LHCN-M2 (cell line): ENCODE measurements at regions not wholly inside any gene's neighbourhood (a gene's known extent, or its start where the extent isn't known, plus 50 kb on each side); places are given as distances from the start of the nearest gene placed in this dataset.

Experiments used
- DNase-seq: peaks from one replicate; pipeline ENCODE4 v3.0.0-alpha.2; 2012; ENCODE audit warnings: low read depth

DNA sequence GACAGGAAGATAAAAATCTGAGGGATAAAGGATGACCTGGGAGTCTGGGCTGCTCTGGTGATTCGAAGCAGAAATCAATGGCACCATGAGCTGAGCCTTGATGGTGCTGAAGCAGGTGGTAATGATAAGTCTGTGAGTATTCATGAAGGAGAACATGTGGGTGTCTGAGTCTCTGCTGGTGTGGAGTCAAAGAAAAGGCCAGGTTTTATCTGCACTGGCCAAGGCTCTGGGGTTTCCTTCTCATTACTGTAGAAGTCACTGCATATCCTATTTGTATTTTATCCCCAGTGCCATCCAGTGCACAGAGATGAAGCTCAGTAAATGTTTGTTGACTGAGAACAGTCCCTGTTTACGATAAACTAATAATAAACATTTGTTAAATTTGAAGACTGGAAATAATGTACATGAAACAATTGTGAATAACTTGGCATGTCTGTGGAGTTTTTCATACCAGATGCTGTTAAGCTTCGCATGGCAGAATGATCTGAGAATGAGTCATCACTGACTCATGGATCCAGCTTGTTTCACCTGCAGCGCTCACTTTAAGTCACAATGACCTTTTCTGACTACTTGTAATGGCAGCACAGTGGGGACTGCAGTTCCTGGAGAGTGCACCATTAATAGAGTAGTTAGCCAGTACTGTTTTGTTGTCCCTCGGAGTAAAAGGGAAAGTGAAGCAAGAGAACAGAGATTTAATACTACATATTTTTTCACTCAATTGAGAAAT lies 538.5 kb downstream of the HTR7 start:
- DNase-seq, result peak; percentile 75

DNA sequence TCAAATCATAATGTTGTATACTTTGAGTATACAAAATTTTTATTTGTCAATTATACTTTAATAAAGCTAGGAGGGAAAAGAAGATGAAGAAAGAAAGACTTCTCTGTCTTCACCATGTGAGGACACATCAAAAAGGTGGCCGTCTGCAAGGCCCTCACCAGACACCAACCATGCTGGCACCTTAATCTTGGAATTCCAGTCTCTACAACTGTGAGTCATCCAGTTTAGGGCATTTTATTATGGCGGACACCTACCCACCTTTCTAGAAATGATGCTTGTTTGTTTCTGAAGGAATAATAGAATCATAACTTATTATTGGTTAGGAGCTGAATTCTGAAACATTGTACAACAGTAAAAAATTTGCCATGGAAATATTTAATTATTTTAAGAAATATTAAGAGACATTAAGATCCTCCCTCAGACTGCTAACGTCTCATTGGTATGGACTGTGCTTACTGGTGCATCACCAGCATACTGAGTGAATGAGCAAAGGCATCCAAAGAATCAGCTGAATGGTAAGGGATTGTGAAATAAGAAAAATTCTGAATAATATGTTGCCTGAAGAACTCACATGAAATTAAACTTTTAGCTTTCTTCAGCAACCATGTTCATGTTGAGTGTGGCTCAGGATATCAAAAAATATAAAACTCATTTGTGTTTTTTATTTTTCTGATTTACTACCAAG lies 536.6 kb downstream of the HTR7 start:
- peak; percentile 2 for DNase-seq

GRCh38 chr10:90326498-90327267 lies 531.2 kb downstream of the HTR7 start:
- peak; percentile 43 for DNase-seq

DNA sequence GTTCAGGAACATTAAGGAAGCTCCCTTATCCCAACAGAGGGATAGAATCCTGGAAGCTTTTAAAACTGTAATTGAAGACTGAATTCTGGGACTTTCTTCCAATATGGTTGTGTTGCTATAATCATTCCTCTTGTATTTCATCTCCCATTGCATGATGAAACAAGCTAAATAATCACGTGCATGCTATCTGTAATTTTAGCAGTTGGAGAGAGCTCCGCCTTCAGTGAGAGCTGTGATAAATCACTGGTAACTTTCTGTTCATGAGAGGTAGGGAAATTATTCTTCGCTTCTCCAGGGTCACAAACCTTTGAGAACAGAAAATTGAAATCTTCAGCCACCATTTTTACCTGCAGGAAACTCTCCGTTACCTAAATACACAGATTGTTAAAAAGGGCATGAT lies 530.2 kb downstream of the HTR7 start:
- no peak for DNase-seq

DNA sequence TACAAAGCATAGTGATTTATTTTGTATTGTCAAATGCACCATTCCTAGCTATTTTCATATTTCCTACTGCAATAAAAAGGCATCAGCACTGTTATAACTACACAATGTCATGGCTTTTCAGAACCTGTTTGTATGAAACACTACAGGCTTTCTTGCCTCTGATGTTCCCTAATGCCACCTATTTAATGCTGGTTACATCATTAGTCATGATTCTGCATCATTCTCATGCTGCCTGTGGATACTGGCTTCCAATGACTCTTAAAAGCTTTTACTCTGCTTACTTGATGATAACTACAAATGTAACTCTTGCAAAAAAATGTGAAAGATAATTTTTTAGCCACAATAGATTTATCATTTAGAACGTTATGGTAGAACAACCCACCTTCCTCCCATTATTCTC lies 529.4 kb downstream of the HTR7 start:
- no peak for DNase-seq

DNA sequence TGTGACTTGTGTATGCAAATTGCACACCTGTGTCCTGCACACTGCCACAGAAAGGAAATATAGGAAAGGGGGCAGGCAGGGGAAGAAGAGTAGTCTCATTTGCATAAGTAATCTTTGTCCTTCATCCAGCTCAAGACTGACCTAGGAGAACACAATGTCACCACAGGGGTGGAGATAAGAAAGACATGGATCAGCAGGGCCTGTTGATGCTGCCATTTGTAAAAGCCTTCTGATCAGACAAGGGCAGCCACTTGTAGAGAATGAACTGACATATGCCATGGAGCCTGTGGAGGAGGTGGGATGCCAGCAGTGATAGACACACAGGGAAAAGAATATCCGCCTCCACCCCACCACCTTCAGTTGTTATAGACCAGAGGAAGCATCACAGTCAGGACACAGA lies 528.9 kb downstream of the HTR7 start:
- no peak for DNase-seq

DNA sequence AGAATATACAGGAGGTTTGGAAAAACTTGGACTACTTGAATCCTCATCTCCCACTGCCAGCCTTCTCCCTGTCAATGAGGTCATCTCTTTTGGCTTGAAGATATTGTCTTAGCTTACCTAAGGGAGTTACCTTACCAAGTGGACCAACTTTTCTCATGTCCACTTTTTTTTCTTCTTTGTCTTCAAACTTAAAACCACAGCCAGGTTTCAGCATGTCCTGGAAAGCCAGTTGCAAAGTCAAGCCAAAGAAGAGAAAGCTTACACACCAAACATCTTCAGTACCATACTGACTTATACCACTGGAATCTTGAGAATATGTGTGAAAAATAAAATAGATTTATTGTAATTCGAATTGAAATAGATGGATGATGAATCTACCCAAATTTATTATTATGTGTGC lies 520.5 kb downstream of the HTR7 start:
- DNase-seq, result no peak

GRCh38 chr10:90342480-90342879 lies 515.4 kb downstream of the HTR7 start:
- no peak for DNase-seq

DNA sequence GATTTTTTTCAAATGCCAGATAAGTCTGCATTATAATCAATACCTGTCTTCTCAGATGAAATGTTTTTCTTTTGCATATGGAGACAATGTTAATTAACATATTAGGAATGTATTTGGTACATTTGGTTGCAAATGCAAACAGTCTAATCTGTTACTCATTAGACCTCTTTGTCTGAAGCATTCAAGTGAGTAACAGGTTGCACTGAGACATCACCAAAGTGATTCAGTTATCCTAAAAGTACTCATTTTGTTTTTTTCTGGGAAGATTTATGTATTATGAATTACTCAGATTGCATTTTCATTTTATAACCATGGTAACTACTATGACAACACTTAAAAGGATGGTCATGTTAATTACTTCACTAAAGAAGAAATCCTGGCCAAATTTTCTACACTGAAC lies 513.6 kb downstream of the HTR7 start:
- no peak for DNase-seq

- peak; percentile 1 for DNase-seq
Observed at GRCh38 chr10:90347239-90347638, 510.6 kb downstream of the HTR7 start.

DNA sequence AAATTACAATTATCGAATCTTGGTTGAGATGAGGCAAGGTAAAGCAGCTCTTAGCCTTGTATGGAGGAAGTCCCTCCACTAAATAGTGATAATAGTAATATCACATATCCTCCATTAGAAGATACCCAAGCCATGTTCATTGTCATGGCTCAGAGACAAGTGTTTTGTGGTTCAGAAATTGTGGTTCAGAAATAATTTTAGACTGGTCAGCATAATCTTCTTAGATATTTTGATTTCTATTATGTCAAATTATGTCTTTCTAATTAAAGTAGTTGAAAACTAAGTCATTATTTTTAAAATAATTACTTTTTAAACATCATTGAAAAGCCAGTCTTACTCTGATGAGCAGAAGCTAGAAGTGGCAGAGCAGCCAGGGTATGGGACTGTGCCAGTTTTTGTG lies 507.7 kb downstream of the HTR7 start:
- no peak for DNase-seq

DNA sequence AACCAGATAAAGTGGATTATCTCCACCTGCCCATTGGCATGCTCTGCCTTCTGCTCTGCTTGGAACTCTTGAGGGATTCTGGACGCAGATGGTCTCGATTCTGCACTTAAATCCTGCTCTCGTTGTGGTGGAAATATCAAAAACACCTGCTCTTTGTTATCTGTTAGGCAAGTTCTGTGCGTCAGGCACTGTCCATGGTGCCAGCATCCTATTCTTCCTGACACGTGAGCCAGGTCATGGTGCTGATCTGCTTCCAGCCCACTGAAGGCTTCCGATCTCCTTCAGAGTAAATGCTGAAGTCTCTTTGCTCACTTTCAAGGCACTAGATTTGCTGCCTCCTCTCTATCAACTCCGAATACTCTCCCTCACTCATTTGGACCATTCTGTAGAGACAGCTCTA lies 505.6 kb downstream of the HTR7 start:
- DNase-seq, result peak; percentile 1

DNA sequence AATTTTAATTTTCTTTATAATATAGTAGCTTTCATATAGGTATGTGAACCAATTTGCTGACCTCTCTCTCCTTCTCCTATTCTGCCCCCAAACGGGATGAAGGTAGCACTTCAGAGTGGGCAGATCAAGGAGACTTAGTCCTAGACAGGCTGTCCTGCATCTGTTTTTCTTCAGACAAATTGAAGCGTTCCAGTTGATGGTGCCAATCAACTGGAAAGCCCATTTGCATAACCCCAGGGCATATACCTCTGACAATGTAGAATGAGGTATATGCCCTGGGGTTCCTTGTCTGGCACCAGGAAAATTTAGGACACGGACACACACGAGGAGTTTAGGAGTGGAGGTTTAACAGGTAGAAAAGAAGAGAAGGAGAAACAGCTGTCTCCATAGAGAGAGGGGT lies 502.9 kb downstream of the HTR7 start:
- DNase-seq, result no peak

- DNase-seq, result no peak
Observed at GRCh38 chr10:90363799-90364483, 493.9 kb downstream of the HTR7 start.

GRCh38 chr10:90372451-90372850 lies 485.4 kb downstream of the HTR7 start:
- no peak for DNase-seq

GRCh38 chr10:90373911-90374310 lies 483.9 kb downstream of the HTR7 start:
- no peak for DNase-seq

- peak; percentile 12 for DNase-seq
Observed at GRCh38 chr10:90378524-90379076, 479.2 kb downstream of the HTR7 start.

GRCh38 chr10:90381468-90381867 lies 476.4 kb downstream of the HTR7 start:
- no peak for DNase-seq

DNA sequence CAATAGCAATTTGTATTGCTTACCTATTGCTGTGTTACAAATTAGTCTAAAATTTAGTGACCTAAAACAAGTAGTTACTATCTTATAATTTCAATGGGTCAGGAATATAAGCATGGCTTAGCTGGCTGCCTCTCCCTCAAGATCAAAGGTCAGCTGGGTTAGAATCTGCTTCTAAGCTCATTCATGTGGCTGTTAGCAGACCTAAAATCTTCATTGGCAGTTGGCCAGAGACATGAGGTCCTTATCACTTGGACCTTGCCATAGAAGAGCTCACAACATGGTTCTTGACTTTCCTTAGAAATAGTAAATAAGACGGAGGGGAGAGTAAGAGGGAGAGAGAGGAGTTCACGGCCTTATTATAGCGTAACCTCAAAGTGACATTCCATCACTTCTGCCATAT lies 468.0 kb downstream of the HTR7 start:
- DNase-seq, result no peak

GRCh38 chr10:90394311-90394710 lies 463.5 kb downstream of the HTR7 start:
- no peak for DNase-seq

DNA sequence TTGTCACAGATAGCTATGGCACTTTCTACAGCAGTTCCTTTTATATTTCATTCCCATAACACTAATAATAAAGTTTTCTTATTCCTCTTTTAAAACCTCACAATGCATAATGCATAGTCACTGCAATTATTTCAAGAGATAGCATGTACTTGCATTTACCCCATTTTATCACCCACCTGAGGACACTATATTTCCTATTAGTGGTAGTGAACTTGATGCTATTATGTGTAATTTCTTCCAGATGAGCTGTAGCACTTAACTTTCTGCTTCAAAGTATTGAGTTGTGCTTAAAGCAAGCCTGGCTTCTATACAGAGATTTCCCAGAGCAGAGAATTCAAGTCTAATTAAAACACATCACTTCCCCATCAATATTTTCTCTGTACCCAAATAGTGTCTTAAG lies 461.1 kb downstream of the HTR7 start:
- no peak for DNase-seq

- DNase-seq, result peak; percentile 37
Observed at GRCh38 chr10:90398566-90398965, 459.3 kb downstream of the HTR7 start.
